ENCODE measurements at regions not wholly inside any gene's neighbourhood (a gene's known extent, or its start where the extent isn't known, plus 50 kb on each side); places are given as distances from the start of the nearest gene placed in this dataset.
"Not testable (repeated sequence)": the region's sequence is repeated elsewhere in the genome, so short reads cannot be mapped to it uniquely, and the experiment has no call there.

DNA sequence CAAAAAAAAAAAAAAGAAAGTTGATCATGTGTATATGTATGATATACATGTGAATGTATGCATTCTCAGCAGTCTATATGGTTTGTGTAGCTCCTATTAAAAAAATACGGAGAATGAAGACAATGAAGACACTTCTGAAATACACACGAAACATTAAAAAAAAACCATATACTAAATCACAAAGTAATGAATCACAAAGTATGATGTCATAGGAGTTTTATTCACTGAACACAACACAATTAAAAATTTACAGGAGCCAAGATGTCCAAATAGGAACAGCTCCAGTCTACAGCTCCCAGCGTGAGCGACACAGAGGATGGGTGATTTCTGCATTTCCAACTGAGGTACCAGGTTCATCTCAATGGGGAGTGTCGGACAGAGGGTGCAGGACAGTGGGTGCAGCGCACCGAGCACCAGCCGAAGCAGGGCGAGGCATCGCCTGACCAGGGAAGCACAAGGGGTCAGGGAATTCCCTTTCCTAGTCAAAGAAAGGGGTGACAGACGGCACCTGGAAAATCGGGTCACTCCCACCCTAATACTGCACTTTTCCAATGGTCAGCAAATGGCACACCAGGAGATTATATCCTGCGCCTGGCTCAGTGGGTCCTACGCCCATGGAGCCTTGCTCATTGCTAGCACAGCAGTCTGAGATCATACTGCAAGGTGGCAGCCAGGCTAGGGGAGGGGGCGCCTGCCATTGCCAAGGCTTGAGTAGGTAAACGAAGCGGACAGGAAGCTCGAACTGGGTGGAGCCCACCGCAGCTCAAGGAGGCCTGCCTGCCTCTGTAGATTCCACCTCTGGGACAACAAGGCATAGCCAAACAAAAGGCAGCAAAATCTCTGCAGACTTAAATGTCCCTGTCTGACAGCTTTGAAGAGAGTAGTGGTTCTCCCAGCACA, 53.9 kb upstream of the TUSC1 start:
- not testable (repeated sequence) for TF ChIP-seq EZH2 (IDR thresholded peaks at IDR 0.05; ENCODE audit: insufficient read depth, low read length); CTCF (IDR thresholded peaks at IDR 0.05; ENCODE audit: insufficient read depth, low read depth, low read length)
